GM12892 (cell line): ENCODE measurements at regions not wholly inside any gene's neighbourhood (a gene's known extent, or its start where the extent isn't known, plus 50 kb on each side); places are given as distances from the start of the nearest gene placed in this dataset.

Experiments
- POLR2A ChIP-seq: IDR thresholded peaks from 2 replicates; pipeline ENCODE4 v1.6.1; 2011; ENCODE audit warnings: low read depth, low read length, control low read depth
- POLR2AphosphoS5 ChIP-seq: IDR thresholded peaks from 2 replicates; pipeline ENCODE4 v1.6.1; 2011; ENCODE audit warnings: low read depth, low read length, control low read depth
- TAF1 ChIP-seq: IDR thresholded peaks from 2 replicates; pipeline ENCODE4 v1.6.1; 2011; ENCODE audit warnings: low read depth, mild to moderate bottlenecking, control low read depth, low read length, borderline replicate concordance

DNA sequence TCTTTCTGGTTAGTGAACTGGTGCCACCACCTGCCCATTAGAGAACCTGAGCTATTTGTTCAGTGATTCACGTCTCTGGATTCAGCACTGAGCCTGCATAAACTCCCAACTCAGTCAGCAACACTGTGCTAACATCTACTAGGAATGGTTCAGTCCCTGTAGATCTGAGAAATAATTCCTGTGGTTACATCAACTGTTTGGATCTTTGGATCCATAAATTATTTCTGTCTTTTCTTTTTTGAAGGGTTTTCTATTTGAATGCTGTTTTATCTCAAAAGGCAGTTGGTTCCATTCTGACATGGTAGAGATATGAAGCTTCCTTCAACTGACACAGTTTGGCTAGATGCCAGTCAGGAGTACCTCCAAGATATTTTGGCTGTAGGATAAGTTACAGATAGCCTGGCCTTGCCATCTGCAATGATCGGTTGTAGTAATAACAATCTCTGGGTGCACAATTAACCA is 125.9 kb downstream of the TRMT11 start:
- TF ChIP-seq POLR2A: no peak
- no peak for TF ChIP-seq POLR2AphosphoS5
- TF ChIP-seq TAF1: no peak
